ENCODE measurements at regions not wholly inside any gene's neighbourhood (a gene's known extent, or its start where the extent isn't known, plus 50 kb on each side); places are given as distances from the start of the nearest gene placed in this dataset.

- DNase-seq, result no peak
These were observed 366.9 kb upstream of the HSFY2 start for GRCh38 chrY:19140285-19140920.

DNA sequence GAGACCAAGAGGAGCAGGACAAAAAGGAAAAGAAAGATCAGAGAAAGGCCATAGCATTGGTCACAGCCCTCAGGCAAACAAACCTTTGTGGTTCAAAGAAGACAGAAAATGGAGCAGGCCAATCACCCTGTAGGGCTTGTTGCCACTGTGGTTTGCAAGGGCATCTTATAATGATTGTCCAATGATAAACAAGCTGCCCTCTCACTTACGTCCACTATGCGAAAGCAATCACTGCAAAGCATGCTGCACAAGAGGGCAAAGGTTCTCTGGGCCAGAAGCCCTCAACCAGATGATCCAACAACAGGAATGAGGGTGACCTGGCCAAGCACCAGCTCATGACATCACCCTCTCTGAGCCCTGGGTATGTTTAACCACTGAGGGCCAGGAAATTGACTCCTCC lies 360.9 kb upstream of the HSFY2 start:
- DNase-seq, result no peak

DNA sequence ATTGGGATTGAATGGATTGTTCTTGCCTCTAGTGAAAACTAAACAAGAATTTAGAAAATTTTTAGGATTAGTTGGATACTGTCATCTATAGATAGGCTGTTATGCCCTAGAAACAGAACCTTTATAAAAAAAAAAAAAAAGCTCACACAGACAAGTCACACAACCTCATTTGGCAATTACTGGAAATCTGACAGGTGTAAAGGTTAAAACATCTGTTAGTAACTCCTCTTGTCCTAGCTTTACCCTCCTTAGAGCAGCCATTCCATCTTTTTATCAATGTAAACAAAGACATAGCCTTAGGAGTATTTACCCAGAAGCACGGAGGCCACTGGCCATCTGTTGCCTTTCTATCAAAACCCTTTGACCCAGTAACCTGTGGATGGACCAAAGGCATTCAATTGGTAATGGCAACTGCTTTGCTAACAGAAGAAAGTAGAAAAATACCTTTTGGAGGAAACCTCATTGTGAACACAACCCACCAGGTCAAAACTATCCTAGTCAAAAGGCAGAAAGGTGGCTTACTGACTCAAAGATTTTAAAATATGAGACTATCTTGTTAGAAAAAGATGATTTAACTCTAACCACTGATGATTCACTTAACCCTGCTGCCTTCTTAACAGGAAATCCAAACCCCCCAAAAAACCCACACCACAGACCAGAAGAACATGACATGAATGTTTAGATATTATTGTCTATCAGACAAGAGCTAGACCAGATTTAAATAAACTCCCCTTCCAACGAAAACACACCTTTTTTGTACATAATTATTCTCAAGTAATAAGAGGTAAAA lies 357.2 kb upstream of the HSFY2 start:
- DNase-seq, result no peak

- DNase-seq, result no peak
These were observed 353.4 kb upstream of the HSFY2 start for GRCh38 chrY:19126889-19127288.

- no peak for DNase-seq
These were observed 351.1 kb upstream of the HSFY2 start for GRCh38 chrY:19124609-19125008.

DNA sequence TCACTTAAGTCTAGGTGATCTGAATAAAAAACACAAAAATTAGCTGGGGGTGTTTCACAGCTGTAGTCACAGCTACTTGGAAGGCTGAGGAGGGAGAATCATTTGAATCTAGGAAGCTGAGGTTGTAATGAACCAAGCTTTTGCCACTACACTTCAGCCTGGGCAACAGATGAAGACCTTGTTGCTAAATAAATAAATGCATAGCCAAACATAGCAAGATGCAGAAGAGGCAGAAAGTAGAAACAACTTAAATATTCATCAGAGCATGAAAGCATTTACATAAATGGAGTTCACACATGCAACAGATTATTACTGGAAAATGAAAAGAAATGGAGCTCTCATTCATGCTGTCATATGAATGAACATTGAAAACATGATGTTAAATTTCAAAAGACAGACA lies 348.9 kb upstream of the HSFY2 start:
- DNase-seq, result no peak

- no peak for DNase-seq
These were observed 324.8 kb upstream of the HSFY2 start for GRCh38 chrY:19098349-19098748.

GRCh38 chrY:19095460-19095859 lies 321.9 kb upstream of the HSFY2 start:
- no peak for DNase-seq

GRCh38 chrY:19083006-19083405 lies 309.5 kb upstream of the HSFY2 start:
- DNase-seq, result no peak

DNA sequence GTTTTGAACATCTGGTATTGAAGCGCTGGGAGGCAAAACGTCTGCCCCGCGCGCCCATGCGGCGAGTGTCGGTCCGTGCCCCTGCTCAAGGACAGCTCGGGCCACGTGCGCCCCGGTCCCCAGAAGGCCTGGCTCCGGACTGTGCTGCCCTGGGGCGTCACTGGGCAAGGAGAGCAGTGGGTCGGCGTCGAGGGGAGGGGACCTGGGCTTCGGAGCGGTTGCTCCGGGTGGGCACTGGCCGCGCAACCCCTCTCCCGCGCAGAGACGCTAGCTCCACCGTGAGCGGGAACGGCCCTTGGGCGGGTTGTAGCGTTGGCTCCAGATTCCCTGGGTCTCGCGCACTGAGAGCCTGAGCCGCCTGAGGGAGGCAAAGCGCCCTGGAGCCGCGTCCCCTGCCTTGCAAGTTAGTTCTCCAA lies 304.2 kb upstream of the HSFY2 start:
- peak; percentile 72 for DNase-seq

GRCh38 chrY:19076846-19077697 lies 303.5 kb upstream of the HSFY2 start:
- peak; percentile 95 for DNase-seq

- DNase-seq, result peak; percentile 83
These were observed 302.1 kb upstream of the HSFY2 start for GRCh38 chrY:19075471-19076253.

GRCh38 chrY:19067435-19067834 lies 293.9 kb upstream of the HSFY2 start:
- no peak for DNase-seq

GRCh38 chrY:19066447-19067190 lies 293.1 kb upstream of the HSFY2 start:
- no peak for DNase-seq

GRCh38 chrY:19065119-19065518 lies 291.6 kb upstream of the HSFY2 start:
- no peak for DNase-seq

GRCh38 chrY:19059733-19060132 lies 286.2 kb upstream of the HSFY2 start:
- DNase-seq, result no peak

DNA sequence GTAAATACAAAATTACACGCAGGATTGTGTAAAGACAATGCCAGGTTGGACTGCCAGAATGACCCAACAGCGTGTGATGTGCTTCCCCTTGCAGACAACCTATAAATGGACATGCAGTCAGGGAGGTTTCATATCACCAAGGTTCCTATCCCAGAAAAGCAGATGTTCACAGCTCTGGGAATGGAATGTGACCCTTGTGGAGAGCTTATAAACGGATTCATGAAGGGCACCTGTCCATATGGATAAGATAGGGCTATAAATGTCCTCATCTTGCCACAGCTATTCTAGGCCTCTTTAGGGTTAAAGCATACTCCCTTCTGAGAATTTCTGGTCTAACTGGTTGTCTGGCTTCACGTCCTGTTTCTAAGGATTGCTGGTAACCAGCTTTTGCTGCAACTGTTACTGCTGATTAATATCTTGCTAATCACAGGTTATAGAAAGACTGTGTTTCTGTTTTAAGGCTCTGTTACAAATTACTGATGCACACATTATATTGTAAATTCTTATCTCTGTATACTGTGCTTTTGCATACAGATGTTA lies 285.4 kb upstream of the HSFY2 start:
- DNase-seq, result no peak

- no peak for DNase-seq
These were observed 282.6 kb upstream of the HSFY2 start for GRCh38 chrY:19056138-19056469.

GRCh38 chrY:19055232-19056137 lies 281.9 kb upstream of the HSFY2 start:
- no peak for DNase-seq

DNA sequence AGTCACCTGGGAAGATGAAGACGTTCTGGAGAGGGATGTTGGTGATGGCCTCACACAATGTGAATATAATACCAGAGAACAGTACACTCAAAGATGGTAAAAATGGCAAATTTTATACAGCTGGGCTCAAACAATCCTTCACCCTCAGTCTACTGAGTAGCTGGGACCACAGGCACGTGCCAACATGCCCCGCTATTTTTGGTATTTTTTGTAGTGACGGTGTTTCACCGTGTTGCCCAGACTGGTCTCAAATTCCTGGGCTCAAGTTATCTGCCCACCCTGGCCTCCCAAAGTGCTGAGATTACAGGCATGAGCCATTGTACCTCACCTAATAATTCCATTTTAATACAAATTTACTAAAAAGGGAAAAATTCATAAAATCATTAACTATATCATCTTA lies 280.3 kb upstream of the HSFY2 start:
- DNase-seq, result no peak

GRCh38 chrY:19051021-19051420 lies 277.5 kb upstream of the HSFY2 start:
- no peak for DNase-seq

Data from hematopoietic multipotent progenitor cell treated with erythropoietin and hydrocortisone succinate and interleukin-3 and kit ligand, for 4 days (in vitro differentiated cells).